ENCODE measurements at regions not wholly inside any gene's neighbourhood (a gene's known extent, or its start where the extent isn't known, plus 50 kb on each side); places are given as distances from the start of the nearest gene placed in this dataset.
A peak's percentile ranks its signal among the peaks of the same experiment; 100 is the strongest.
"Not testable (repeated sequence)": the region's sequence is repeated elsewhere in the genome, so short reads cannot be mapped to it uniquely, and the experiment has no call there.

DNA sequence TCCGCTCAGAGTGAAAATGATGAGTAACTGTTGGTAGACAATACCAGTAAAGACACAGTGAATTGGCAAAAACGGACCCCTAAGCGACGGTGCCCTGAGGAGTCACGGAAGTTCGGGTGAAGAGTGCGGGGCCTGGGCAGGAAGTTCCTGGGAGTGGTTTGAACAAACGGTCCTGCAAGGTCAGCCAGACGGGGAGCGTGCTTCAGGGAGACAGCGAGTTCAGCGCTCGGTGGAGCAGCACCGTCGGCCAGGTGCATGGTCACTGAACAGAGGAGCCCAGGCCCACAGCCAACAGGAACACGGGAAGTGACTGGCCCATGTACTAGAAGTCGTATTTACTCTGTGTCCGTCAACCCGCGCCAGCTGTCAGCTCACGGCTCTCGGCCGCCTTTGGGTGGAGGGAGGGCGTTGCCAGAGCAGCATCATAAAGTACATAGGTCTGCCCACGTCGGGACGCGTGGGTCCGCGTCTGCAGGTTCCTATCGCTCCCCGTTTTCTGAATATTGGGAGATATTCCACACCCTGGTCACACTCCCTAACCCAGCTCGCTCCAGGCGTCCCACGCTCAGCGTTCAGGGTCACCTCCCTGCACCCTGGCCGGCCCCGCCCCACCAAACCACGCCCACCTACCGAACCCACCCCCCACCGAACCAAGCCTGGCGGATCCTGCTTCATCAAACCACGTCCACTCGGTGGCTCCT is 75.6 kb upstream of the UXS1 start:
- DNase-seq (ENCODE audit: low read depth) = no peak
- peak overlapping the region; percentile 18 for H3K4me3 ChIP-seq (ENCODE audit: low read depth, low read length)

DNA sequence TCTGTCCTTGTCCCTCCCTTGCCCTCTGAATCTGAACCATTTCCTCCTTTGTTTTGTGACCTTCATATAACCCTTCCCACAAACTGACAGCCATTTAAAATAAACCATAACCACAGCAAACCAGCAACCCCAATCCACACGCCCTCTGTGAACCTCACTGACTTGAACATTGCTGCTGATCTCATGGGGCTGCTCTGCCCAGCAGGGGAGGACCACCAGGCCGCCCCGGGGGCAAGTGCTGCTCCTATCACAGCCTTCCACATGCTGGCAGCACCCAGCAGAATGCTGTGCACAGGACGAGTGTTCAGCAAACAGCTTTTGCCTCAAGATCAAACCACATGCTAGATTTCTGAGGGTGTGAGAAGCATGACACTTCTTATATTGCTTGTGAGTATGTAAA is 73.9 kb upstream of the UXS1 start:
- no peak overlapping the region for H3K4me3 ChIP-seq (ENCODE audit: low read depth, low read length)
- no peak for DNase-seq (ENCODE audit: low read depth)

DNA sequence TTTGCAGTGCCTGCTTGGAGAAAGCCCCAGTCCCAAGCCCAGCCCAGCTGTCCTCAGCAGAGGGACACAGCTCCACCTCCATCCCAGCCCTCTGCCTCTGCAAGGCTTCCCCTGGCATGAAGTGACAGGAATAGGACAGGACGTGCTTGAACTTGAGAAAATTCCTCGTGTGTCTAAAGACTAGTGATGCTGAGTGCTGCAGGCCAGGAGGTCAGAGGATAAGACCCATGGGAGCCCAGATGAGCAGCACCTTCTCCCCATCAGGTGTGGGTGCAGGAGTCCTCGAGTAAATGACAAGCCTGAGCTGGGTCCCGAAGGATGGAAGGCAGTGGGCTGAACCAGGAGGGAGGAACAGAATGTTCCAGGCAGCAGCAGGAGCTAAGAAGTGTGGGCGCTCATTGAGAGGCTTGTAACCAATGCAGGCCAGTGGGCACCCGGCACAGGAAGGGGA is 67.8 kb upstream of the UXS1 start:
- H3K4me3 ChIP-seq (ENCODE audit: low read depth, low read length) = no peak overlapping the region

DNA sequence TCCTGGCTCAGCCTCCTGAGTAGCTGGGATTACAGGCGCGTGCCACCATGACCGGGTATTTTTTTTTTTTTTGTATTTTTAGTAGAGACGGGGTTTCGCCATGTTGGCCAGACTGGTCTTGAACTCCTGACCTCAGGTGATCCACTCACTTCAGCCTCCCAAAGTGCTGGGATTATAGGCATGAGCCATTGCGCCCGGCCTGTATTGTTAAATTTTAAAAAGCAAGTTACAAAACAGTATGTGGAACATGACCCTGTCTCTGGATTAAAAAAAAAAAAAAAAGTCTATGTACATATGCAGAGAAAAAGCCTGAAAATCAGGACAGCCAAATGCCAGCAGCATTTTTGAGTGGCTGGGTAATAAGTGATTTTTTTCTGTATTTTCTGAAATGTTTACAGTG is 64.8 kb upstream of the UXS1 start:
- not testable (repeated sequence) for H3K4me3 ChIP-seq (ENCODE audit: low read depth, low read length); DNase-seq (ENCODE audit: low read depth)

More for the DNA sequence above, 67.8 kb upstream of the UXS1 start:
- DNase-seq (ENCODE audit: low read depth) = no peak

DNA sequence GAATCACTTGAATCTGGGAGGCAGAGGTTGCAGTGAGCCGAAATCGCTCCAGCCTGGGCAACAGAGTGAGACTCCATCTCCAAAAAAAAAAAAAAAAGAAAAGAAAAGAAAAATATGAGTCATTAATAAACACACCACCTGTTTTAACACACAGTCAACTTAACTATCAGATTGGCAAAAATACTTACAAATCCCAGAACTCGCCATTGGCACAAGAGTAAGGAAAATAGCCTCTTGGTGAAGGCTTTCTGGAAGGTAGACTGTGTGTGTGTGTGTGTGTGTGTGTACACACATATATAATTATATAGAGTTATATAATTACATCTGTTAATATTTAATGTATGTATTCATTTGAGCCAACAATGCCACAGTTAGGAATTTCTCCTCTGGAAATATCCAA is 63.7 kb upstream of the UXS1 start:
- DNase-seq (ENCODE audit: low read depth) = no peak
- H3K4me3 ChIP-seq (ENCODE audit: low read depth, low read length) = no peak overlapping the region

DNA sequence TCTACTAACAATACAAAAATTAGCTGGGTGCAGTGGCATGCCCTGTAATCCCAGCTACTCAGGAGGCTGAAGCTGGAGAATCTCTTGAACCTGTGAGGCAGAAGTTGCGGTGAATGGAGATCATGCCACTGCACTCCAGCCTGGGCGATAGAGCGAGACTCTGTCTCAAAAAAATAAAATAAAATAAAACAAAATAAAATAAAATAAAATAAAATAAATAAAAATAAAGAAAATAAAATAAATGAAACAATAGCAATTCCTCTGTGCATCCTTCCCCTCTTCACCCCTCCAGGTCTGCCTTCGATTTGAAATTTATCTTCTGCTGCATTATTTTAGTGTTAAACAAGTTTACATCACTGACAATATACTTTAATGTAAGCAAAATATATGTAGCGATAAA is 63.0 kb upstream of the UXS1 start:
- DNase-seq (ENCODE audit: low read depth) = no peak
- H3K4me3 ChIP-seq (ENCODE audit: low read depth, low read length) = no peak overlapping the region

DNA sequence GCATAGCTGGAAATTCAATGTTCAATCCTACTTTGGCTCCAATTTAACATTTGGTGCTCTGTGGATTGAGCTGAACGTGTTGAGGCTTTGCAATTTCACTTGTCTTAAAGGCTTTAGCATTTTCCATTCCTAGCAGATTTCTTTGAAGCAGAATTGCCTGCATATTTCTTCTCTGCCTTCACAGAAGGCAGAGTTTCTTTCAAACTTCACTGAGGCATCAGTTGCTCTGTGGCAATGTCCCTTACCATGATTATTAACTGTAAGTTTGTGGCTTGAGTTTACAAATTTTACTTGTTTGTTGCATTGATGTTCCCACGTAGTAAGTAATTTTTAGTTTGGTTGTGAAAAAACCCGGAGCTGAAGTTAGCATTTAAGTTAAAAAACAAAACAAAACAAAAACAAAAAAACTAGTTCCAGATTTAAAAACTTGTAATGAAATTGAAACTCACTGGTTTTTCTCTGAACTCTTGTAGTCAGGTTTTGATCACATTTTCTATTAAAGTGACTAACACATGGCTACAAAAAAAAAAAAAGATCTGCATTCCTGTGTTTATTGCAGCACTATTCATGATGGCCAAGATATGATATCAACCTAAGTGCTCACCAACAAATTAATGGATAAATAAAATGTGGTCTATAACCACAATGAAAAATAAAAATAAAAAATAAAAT is 55.2 kb upstream of the UXS1 start:
- not testable (repeated sequence) for H3K4me3 ChIP-seq (ENCODE audit: low read depth, low read length); DNase-seq (ENCODE audit: low read depth)

DNA sequence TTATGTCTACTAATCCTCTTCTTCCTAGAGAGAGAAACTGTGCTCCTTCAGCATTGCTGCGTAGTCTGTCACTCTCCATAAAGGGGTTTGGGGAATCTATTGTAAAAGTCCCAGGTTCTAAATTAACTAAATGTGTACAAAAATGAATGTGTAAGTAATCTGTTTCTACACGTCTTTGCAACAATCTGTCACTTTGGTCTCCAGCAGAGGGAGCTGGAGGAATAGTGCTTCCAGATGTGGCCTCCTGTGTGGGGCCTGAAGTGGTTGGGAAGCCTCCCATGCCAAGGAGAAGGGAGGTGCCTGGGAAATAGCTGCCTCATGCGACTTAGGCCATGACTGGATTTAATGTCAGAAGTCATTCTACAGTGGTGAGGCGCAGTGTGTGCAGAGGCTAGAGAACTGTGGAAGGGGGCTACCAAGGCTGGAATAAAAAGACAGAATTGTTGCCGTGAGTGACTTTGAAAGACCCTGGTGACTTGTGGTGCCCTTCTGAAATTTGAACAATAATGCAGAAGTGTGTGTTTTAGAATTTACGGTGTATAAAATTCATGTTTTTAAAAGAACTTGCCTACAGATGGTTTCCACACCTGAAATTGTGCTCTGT is 54.5 kb upstream of the UXS1 start:
- not testable (repeated sequence) for H3K4me3 ChIP-seq (ENCODE audit: low read depth, low read length); DNase-seq (ENCODE audit: low read depth)

Measured in skeletal muscle cell (primary cell).